CD1c-positive myeloid dendritic cell (primary cell): ENCODE measurements at regions not wholly inside any gene's neighbourhood (a gene's known extent, or its start where the extent isn't known, plus 50 kb on each side); places are given as distances from the start of the nearest gene placed in this dataset.
A peak's percentile ranks its signal among the peaks of the same experiment; 100 is the strongest.

Source experiments
- DNase-seq: peaks from one replicate; pipeline ENCODE4 v3.0.0-alpha.2; 2016; ENCODE audit errors: extremely low spot score

DNA sequence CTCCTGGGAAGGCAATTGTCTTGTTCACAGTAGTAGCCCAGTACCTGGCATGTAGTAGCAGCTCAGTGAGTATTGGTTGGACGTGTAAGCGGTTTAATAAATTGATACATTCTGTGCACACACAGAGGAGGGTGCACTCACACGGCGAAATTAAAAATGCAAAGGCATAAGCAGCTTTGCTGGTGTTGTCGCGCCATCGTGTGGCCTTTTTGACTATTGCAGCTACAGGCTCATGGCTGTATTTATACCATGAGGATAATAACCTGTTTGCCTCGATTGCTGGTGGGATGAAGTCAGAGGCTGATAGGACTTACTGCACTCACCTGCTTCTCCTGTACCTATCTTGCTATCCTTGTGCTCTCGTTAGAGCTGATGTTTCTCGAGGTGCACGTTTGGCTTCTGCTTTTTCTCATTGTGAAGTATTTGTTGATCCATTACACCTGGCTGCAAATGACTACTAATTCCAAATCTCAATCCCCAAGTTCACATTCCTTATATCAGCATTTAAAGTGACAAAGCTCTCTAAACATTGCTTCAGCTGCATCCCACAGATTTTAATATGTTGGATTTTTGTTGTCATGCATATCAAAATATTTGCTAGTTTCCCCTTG is 61.5 kb downstream of the TBXT start:
- DNase-seq: peak; percentile 57

DNA sequence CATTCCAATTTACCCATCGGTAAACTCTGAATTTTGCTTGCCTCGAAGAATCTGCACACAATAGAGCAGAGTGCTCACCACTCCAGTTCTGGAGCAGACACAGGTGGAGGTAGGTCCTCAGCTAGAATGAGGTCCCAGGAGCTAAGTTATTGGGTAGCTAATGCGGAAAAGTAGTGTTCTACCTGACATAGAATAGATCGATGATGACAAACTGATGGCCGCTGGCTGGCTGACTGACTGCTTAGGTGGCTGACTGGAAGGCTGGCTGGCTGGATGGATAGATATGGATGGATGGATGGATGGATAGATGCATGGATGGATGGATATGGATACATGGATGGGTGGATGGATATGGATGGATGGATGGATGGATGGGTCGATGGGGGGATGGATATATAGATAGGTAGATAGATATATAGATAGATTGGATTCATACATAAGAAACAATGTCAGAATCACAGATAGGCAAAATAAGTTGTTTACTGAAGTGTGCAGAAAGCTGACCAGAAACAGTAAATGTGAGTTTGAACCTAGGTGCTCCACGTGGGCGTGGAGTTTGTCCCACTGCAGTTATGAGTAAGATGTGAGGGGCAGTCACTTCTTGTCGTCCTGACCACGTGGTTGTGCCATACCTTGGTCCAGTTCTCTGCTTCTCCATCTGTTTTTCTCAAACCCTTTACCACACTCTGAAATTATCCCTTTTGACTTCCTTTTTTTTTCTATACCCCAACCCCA is 62.1 kb downstream of the TBXT start:
- no peak for DNase-seq

DNA sequence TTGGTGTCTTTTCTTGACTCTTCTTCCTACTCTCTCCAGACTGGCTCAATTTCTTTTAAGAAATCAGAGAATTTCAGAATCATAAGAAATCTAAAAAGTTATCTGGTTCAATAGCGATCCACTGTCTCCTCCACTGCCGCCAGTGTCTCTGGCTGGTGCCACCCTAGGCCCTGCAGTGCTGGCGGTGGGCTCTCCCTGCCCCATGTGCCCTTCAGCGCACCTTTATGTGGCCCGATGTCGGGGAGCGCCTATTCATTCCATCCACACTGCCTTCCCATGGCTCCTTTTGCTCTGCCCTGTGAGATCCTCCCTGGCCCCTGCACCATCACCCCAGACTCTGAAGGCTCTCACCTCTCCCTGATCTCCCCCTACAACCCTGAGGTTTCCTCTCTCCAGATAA is 62.8 kb downstream of the TBXT start:
- DNase-seq: no peak

DNA sequence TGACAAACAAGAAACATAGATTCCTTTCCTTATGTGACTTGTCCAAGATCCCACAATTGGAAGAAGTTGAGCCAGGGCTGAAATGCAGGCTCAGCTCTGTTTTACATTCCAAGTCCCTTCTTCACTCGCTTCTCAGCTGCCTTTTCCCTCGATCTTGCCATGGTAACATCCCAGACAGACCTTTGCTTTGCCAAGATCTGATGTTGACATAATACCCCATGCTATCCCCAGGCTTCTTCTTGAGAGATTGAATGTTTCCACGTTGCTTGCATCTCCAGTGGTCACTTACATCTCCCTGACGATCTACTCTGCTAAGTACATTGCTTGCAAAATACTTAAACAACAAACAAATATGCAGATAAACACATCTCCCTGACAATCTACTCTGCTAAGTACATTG is 63.5 kb downstream of the TBXT start:
- no peak for DNase-seq

DNA sequence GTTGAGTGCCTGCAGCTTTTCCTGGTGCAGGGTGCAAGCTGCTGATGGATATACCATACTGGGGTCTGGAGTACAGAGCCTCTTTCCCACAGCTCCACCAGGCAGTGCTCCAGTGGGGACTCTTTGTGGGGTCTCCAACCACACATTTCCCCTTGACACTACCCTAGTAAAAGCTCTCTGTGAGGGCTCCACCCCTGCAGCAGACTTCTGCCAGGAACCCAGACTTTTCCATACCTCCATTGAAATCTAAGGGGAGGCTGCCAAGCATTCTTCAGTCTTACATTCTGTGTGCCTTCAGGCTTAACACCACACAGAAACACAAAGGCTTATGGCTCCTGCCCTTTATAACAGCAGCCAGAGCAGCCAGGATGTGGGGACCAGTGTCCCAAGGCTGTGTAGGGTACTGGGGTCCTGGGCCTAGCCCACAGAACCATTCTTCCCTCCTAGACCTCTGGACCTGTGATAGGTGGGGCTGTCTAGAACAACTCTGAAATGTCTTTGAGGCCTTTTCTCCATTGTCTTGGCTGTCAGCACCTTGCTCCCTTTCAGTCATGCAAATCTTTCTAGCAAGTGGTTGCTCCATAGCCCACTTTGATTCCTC is 65.7 kb downstream of the TBXT start:
- DNase-seq: no peak

DNA sequence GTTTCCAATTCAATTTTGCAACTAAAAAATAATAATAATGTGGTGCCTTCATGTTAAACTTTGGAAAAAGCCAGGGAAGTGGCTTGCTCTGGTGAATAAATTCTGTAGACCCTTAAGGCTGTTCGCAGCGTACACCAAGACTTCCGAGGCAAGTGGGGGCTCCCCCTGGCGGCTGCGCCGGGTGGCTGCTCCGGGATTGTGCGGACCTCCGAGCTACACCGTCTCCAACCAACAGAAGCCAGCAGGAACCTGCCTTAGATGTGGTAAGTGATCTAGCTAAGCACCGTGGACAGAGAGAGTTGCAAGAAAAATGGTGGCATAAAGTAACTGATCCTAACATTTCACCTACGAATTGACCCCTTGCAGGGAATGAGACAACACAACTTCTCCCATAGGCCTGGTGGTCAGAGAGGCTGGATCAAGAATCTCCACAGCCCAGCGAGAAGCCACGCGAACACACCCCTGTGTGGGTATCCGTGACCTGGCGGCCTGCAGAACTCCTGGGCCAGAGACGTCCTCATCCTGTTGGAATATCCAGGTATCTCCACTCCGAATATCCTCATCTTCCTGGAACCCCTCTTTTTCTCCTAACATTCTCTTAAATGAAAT is 69.6 kb downstream of the TBXT start:
- peak; percentile 38 for DNase-seq

DNA sequence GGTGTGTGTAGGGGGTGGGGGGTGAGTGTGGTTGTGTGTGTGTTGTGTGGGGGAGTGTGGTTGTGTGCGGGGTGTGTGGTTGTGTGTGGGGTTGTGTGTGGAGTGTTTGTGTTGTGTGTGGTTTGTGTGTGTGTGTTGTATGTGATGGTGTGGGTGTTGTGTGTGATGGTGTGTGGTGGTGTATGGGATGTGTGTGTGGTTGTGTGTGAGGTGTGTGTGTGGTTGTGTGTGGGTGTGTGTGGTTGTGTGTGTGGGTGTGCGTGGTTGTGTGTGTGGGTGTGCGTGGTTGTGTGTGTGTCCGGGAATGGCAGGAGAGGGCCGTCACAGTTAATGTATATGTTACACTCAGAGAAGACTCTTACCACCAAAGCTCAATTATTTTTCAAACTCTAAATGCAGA is 79.8 kb downstream of the TBXT start:
- no peak for DNase-seq

DNA sequence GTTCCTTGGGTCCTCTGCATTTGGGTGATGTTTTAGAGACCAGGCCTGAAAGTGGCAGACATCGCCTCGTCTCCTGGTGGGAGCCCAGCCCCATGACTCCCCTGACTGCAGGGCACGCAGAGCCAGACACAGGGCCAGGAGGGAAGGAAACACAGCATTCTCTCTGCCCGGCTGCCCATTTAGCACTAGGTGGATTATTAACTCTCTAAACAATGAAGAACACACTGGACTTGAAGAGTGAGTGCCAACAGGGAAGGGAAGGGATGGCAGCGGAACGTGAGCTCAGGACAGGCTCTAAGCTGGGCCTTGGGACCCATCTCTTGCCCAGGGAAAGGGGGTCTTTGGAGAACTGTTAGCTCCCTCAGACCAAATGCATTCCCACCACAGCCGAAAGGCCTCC is 80.4 kb downstream of the TBXT start:
- DNase-seq: no peak

DNA sequence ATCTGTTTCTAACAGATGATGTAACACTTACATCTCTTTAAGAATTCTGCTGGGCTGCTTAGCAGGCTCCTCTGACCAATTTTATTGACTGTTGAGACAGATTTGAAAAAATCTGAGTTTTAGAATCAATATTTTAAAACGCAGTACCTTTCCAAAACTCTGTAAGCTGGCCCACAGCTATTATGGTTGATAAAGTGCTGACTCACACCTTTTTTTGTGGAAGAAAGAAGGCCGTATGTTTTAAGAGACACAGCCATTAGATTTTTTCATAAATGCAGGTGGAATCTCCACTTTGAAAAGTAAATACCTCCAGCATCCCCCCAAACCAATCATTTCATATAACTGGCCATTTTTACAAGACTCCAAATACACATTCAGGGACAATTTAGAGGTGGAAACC is 82.2 kb downstream of the TBXT start:
- no peak for DNase-seq

DNA sequence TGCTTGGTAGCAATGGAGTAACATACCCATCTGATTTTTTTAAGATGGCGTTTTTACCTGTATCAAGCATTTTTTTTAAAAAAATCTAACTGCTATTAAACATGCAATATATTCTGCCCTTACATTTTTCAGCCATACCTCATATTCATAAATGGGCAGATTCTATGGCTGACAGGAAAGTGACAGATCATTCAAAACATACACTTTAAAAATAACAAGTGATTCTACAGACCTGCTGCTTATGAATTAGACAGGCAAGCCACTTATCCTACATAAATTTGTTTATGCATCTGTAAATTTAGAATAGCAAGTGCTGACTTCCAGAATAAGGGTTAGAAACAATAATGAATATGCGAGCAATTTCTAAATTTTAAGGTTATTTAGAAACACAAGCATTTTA is 82.7 kb downstream of the TBXT start:
- DNase-seq: no peak

DNA sequence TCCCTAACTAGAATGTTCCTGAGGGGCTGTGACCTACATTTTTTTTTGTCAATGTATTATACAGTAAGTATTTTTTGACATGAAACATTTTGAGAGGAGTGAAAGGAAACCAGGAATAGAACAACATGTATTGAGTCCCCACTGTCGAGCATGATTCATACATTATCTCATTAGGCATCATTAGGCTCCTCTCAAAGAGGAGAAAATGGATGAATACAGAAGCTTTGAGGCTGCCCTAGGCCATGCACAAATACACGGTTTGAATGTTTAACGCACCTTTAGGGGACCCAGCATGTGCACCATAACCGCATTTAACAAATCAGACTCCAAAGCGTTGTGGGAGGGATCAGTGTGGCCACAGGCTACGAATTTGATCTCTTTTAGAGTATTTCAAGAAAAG is 87.8 kb downstream of the TBXT start:
- no peak for DNase-seq

DNA sequence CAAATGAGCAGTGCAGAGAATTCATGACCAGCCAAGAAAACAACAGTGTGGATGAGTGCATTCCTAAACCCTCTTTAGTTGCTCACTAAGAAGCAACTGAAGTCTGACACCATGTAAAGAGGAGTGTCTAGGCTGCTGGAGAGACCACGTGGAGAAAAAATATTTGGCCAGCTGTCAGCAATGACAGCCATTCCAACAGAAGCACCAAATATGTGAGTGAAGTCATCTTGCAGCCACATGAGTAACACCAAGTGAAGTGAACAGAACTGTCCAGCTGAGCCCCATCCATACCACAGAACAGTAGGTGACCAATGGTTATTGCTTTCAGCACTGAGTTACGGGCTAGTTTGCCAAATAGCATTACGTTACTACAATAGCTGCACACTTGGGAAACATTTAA is 89.4 kb downstream of the TBXT start:
- no peak for DNase-seq

DNA sequence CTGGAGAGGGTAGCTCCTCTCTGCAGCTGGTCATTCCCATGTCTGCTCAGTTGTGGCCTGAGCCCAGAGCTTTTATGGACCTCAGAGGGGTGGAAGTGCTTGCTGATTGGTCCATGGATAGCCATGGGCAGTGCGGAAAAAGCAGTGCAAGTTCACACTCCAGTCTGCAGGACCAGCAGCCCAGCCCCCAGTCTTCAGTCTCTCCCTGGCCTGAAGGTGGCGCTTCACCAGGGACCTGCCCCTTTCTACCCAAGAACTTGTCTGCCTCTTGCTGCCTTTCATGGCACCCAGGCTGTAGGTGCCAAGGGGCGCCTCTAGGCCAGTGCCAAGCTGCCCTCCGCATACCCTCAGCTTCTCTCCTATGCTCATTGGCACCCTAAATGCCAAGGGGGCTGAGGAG is 91.0 kb downstream of the TBXT start:
- DNase-seq: no peak

DNA sequence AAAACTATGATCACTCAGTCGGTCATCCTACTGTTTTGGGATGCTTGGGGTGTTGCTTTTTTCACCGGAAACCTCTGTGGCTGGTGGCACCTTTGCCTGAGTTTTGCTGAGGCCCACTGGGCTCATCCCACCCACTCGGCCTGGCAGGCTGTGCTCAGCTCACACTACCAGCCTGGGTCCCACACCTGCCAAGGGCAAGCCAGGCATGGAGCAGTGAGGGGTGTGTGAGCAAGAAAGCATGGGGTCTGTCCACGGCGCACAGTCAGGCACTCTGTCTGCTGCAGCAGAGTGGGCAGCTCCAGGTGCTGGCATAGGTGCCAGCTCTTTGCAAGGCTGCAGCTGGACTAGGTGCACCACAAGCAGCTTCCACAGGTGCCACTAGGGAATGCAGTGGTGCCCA is 91.7 kb downstream of the TBXT start:
- no peak for DNase-seq

DNA sequence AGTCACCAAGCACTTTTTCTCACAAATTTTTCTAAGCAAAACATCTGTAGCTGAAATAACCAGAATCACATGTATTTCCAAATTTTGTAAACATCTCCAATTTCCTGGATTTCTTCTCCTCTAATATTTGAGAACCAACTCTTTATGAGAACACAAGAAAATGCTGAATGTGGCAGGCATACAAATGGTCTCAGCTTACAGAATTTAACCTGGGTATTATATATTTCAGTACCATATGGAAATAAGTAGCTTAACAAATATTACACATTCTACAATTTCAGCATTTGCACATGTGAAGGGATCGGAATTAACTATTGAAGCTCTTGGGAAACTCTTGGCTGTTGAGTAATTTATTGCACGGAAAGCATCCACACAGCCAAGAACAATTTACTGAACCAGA is 92.5 kb downstream of the TBXT start:
- DNase-seq: no peak

DNA sequence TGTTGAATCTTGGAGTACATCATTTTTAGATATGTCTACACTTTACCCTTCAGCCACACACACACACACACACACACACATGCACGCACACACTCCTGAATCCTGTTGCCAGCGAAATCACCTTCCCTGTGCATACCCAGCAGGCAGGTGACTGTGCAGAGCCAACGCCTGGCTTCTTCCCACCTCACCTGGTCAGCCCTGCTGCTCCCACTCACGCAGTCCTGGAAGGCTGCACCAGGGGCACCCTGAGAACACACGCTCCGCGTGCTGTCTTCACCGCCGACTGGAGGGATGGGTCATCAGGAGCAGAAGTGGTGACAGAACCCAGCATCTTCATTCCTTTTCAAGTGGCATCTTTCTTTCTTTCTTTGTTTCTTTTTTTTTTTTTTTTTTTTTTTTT is 94.6 kb downstream of the TBXT start:
- DNase-seq: no peak

DNA sequence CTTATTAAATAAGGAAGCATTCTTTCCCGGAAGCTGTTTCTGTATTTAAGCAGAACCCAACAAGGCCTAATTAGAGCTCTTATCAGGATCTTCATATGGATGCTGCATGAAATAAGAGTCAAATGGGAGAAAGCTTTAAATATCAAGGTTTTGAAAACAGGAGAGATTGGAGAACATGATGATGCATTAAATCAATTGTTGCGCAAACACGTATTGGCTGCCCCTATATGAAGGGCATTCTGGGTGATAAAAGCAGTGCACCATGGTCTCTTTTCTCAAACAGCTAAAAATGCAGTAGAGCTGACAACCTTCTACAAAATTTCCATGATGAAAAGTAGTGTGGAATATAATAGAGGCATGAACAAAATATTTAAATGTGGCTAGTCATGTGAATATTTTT is 98.9 kb downstream of the TBXT start:
- no peak for DNase-seq

DNA sequence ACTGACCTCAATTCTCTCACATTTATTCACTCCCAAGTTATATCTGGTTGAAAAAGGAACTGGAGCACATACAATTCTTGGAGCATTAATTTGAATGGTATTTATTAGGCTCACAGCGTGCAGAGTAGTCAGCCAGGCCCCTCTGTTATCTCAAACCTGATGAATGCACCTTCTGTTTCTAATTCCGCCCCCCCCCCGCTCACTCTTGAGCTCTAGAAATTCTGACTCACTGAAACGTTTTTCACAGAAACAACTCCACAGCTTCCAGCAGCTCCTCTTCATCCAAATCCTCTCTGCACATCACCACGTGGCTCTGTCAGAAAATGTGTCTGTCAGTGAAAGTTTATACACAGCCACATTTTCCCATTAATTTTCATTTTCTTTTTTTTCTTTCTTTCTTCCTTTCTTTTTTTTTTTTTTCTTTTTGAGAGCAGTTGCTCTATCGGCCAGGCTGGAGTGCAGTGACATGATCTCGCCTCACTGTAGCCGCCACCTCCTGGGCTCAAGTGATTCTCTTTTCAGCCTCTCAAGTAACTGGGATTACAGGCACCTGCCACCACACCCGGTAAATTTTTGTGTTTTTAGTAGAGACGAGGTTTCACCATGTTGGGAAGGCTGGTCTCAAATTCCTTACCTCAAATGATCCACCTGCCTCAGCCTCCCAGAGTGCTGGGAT is 109.4 kb downstream of the TBXT start:
- no peak for DNase-seq

DNA sequence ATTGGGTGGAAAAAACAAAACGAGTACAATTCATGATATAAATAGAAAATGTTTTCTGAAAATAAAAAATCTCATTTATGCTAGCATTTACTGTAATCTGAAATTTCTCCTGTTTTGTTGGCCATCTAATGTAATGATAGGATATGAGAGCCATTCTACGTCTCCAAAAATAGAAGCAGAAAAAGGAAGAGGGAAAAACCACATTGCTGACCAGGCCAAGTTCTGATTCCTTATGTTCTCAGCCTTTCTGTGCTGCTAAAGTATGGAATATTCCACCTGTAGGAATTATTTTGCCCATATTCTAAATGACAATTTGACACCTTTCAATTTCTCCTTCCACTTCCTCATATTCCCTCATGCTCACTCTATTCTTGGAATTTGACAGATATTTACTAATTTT is 110.2 kb downstream of the TBXT start:
- DNase-seq: no peak

DNA sequence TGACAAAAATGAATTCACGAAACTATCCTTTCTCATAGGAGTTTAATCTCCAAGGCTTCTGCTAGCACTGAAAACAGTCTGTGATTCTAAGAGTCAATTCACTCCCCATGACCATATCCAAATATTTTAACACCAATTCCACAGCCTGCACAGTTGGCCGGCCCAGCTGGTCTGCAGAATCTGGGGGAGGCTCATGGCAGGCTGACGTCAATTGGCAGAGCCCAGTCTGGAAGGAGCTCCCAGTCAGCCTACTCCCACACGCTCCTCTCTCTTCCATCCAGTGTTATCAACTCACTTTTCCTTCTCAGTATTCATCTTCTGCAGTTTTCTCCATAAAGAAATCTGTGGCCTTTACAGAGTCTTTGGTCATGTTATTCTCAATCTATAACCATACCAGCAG is 111.0 kb downstream of the TBXT start:
- no peak for DNase-seq

DNA sequence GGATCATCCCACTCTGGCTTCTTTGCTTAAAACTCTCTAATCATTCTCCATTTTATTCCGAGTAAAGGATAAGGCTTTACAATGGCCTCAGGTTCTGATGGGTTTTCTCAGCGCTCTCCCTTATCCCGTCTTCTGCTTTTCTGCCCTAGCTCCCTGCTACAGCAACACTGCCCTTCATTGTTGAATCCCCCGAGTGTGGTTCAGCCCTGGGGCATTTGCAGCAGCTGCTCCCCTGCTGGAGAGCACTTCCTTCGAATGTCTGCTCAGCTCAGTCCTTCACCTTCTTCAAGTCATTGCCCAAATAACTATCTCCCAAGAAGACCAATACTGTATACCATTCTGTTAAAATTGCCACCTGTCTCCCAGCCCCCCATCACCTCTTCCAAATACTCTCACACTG is 111.8 kb downstream of the TBXT start:
- DNase-seq: no peak

DNA sequence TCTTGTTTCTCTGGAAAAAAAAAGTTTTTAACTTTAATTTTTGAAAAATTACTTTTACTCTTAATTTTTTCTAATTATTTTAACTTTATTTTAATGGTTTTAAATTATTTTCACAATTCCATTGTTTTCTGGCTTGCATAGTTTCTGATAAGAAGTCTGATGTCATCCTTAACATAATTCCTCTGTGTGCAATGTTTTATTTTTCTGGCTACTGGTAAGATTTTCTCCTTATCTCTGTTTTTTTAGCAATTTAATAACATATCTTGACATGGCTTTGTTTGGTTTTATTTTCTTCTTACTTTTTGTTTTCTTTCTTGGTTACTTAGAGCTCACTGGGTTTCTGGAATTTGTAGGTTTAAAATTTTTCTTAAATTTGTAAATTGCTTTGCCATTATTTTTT is 114.8 kb downstream of the TBXT start:
- DNase-seq: no peak

DNA sequence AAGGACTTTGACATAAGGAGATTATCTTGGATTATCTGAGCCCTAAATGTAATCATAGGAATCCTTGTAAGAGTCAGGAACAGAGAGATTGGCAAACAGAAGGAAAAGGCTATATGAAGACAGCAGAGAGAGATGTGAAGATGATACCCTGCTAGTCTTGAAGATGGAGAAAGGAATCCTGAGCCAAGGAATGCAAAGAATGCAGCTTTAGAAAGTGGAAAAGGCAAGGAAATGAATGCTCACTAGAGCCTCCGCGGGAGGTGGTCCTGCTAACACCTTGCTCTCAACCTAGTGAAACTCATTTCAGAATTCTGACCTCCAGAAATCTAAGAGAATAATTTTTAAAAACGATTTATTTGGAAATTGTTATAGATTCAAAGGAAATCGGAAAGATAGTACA is 117.1 kb downstream of the TBXT start:
- DNase-seq: no peak
